ENCODE measurements at regions not wholly inside any gene's neighbourhood (a gene's known extent, or its start where the extent isn't known, plus 50 kb on each side); places are given as distances from the start of the nearest gene placed in this dataset.

- TF ChIP-seq YY1 (IDR thresholded peaks at IDR 0.05; ENCODE audit: insufficient read depth, insufficient read length) (no peak), ZNF274 (IDR thresholded peaks at IDR 0.05; ENCODE audit: low read depth, low read length) (no peak), SUZ12 (IDR thresholded peaks at IDR 0.05; ENCODE audit: extremely low read depth, insufficient read depth, insufficient read length) (no peak)
These were observed 614.2 kb upstream of the CITED2 start for GRCh38 chr6:139988685-139989084.
